WTC11 (cell line): ENCODE measurements at regions not wholly inside any gene's neighbourhood (a gene's known extent, or its start where the extent isn't known, plus 50 kb on each side); places are given as distances from the start of the nearest gene placed in this dataset.

Experiments
- ATAC-seq: fragments of 200-7000 bp; cut with Tn5 transposase; 2 replicates; pipeline ENCODE4 v1.10.0; 2021; ENCODE audit warnings: mild to moderate bottlenecking, moderate library complexity
- CTCF ChIA-PET: fragments of 300-600 bp; sonication (Branson Sonifier 250); formaldehyde crosslinking; loops from one replicate; lab custom pipeline; 2021; ENCODE audit warnings: antibody characterized with exemption; lab: Charles Lee
- POLR2A ChIA-PET: fragments of 350-600 bp; sonication (Branson Sonifier 250); formaldehyde crosslinking; loops from one replicate; lab custom pipeline; 2021; ENCODE audit warnings: antibody characterized with exemption; lab: Charles Lee
- DNase-seq: peaks from one replicate; pipeline ENCODE4 v3.0.0; 2021; ENCODE audit warnings: low spot score
- H3K27ac Mint-ChIP-seq: 2 replicates; pipeline ENCODE4 v1.8.0; 2021; ENCODE audit warnings: mixed read lengths
- H3K27me3 Mint-ChIP-seq: 2 replicates; pipeline ENCODE4 v1.8.0; 2021; ENCODE audit warnings: low read depth, mild to moderate bottlenecking, moderate library complexity, mixed read lengths
- H3K36me3 Mint-ChIP-seq: 2 replicates; pipeline ENCODE4 v1.8.0; 2021; ENCODE audit warnings: mixed read lengths
- H3K4me1 Mint-ChIP-seq: 2 replicates; pipeline ENCODE4 v1.8.0; 2022; ENCODE audit warnings: mixed read lengths
- H3K4me3 Mint-ChIP-seq: 2 replicates; pipeline ENCODE4 v1.8.0; 2021; ENCODE audit warnings: mild to moderate bottlenecking, moderate library complexity, mixed read lengths
- H3K9me3 Mint-ChIP-seq: 2 replicates; pipeline ENCODE4 v1.8.0; 2021; ENCODE audit warnings: mixed read lengths
- CBFB ChIP-seq: sonication (generic); formaldehyde crosslinking; IDR thresholded peaks from 2 replicates; pipeline ENCODE4 v1.8.1; 2022; ENCODE audit warnings: mild to moderate bottlenecking, low read depth, missing genetic modification reagents
- CREB1 ChIP-seq: sonication (generic); formaldehyde crosslinking; IDR thresholded peaks from 2 replicates; pipeline ENCODE4 v1.8.0; 2023; ENCODE audit warnings: mild to moderate bottlenecking, missing genetic modification reagents
- EMX1 ChIP-seq: fragments of 250-450 bp; sonication (Bioruptor Pico); IDR thresholded peaks from 2 replicates; pipeline ENCODE4 v1.8.0; 2021; ENCODE audit warnings: mild to moderate bottlenecking
- ESRRA ChIP-seq: sonication (generic); formaldehyde crosslinking; IDR thresholded peaks from 2 replicates; pipeline ENCODE4 v1.8.1; 2022; ENCODE audit warnings: mild to moderate bottlenecking, missing genetic modification reagents, borderline replicate concordance
- FOXJ3 ChIP-seq: sonication (generic); formaldehyde crosslinking; IDR thresholded peaks from 2 replicates; pipeline ENCODE4 v1.9.0; 2021; ENCODE audit warnings: missing genetic modification reagents, mild to moderate bottlenecking, borderline replicate concordance
- FOXK1 ChIP-seq: sonication (generic); formaldehyde crosslinking; IDR thresholded peaks from 2 replicates; pipeline ENCODE4 v1.8.0; 2022; ENCODE audit warnings: mild to moderate bottlenecking, moderate library complexity, missing genetic modification reagents
- GRHL2 ChIP-seq: fragments of 250-450 bp; sonication (Bioruptor Pico); IDR thresholded peaks from 2 replicates; pipeline ENCODE4 v1.8.0; 2022; ENCODE audit warnings: mild to moderate bottlenecking, moderate library complexity; ENCODE audit not compliant: insufficient replicate concordance, severe bottlenecking
- JAZF1 ChIP-seq: fragments of 250-450 bp; sonication (Bioruptor Pico); IDR thresholded peaks from 2 replicates; pipeline ENCODE4 v1.9.0; 2021; ENCODE audit warnings: moderate library complexity, mild to moderate bottlenecking, inconsistent platforms
- MXD4 ChIP-seq: fragments of 250-450 bp; sonication (Bioruptor Pico); IDR thresholded peaks from 2 replicates; pipeline ENCODE4 v1.8.0; 2021; ENCODE audit warnings: mild to moderate bottlenecking, moderate library complexity, borderline replicate concordance
- NFE2L1 ChIP-seq: sonication (generic); formaldehyde crosslinking; IDR thresholded peaks from 2 replicates; pipeline ENCODE4 v1.8.1; 2023; ENCODE audit warnings: missing genetic modification reagents
- NR2C2 ChIP-seq: sonication (generic); formaldehyde crosslinking; IDR thresholded peaks from 2 replicates; pipeline ENCODE4 v1.8.0; 2022; ENCODE audit warnings: mild to moderate bottlenecking, missing genetic modification reagents
- NR3C1 ChIP-seq: sonication (generic); formaldehyde crosslinking; conservative IDR thresholded peaks from 2 replicates; pipeline ENCODE4 v1.8.1; 2023; ENCODE audit warnings: low read depth, mild to moderate bottlenecking, missing genetic modification reagents
- RELA ChIP-seq: sonication (generic); formaldehyde crosslinking; IDR thresholded peaks from 2 replicates; pipeline ENCODE4 v1.8.1; 2022; ENCODE audit warnings: missing genetic modification reagents, mild to moderate bottlenecking, borderline replicate concordance
- TCF7 ChIP-seq: sonication (generic); formaldehyde crosslinking; IDR thresholded peaks from 2 replicates; pipeline ENCODE4 v1.8.0; 2022; ENCODE audit warnings: mild to moderate bottlenecking, low read depth, missing genetic modification reagents, moderate library complexity
- TEAD1 ChIP-seq: sonication (generic); formaldehyde crosslinking; IDR thresholded peaks from 2 replicates; pipeline ENCODE4 v1.8.0; 2022; ENCODE audit warnings: mild to moderate bottlenecking, missing genetic modification reagents
- TEAD4 ChIP-seq: sonication (generic); formaldehyde crosslinking; IDR thresholded peaks from 2 replicates; pipeline ENCODE4 v1.8.0; 2022; ENCODE audit warnings: mild to moderate bottlenecking, missing genetic modification reagents
- TP53 ChIP-seq: sonication (generic); formaldehyde crosslinking; IDR thresholded peaks from 2 replicates; pipeline ENCODE4 v1.8.1; 2023; ENCODE audit warnings: mild to moderate bottlenecking, missing genetic modification reagents
- ZNF121 ChIP-seq: sonication (generic); formaldehyde crosslinking; IDR thresholded peaks from 2 replicates; pipeline ENCODE4 v1.8.0; 2023; ENCODE audit warnings: missing genetic modification reagents
- ZNF219 ChIP-seq: sonication (generic); formaldehyde crosslinking; IDR thresholded peaks from 2 replicates; pipeline ENCODE4 v1.8.0; 2023; ENCODE audit warnings: missing genetic modification reagents, mild to moderate bottlenecking, borderline replicate concordance
- ZNF263 ChIP-seq: sonication (generic); formaldehyde crosslinking; IDR thresholded peaks from 2 replicates; pipeline ENCODE4 v1.8.1; 2022; ENCODE audit warnings: low read depth, mild to moderate bottlenecking, moderate library complexity, missing genetic modification reagents
- ZNF423 ChIP-seq: fragments of 250-450 bp; sonication (Bioruptor Pico); IDR thresholded peaks from 2 replicates; pipeline ENCODE4 v2.1.2; 2022; ENCODE audit warnings: mild to moderate bottlenecking, moderate library complexity
- TF ChIP-seq, protein P1 (sequence below): fragments of 250-450 bp; sonication (Bioruptor Pico); IDR thresholded peaks from 2 replicates; pipeline ENCODE4 v2.1.2; 2022; ENCODE audit warnings: mild to moderate bottlenecking, moderate library complexity
- TF ChIP-seq, protein P2 (sequence below): fragments of 250-450 bp; sonication (Bioruptor Pico); IDR thresholded peaks from 2 replicates; pipeline ENCODE4 v1.9.0; 2021; ENCODE audit warnings: moderate library complexity, mild to moderate bottlenecking, inconsistent platforms, borderline replicate concordance
- TF ChIP-seq, protein P3 (sequence below): sonication (generic); formaldehyde crosslinking; IDR thresholded peaks from 2 replicates; pipeline ENCODE4 v1.8.1; 2022; ENCODE audit warnings: mild to moderate bottlenecking, moderate library complexity, missing genetic modification reagents
- TF ChIP-seq, protein P4 (sequence below): sonication (generic); formaldehyde crosslinking; IDR thresholded peaks from 2 replicates; pipeline ENCODE4 v1.8.0; 2022; ENCODE audit warnings: mild to moderate bottlenecking, missing genetic modification reagents
- TF ChIP-seq, protein P5 (sequence below): sonication (generic); formaldehyde crosslinking; IDR thresholded peaks from 2 replicates; pipeline ENCODE4 v1.8.1; 2022; ENCODE audit warnings: mild to moderate bottlenecking, missing genetic modification reagents, moderate library complexity, borderline replicate concordance
- TF ChIP-seq, protein P6 (sequence below): sonication (generic); formaldehyde crosslinking; IDR thresholded peaks from 2 replicates; pipeline ENCODE4 v1.8.1; 2023; ENCODE audit warnings: mild to moderate bottlenecking, moderate library complexity, missing genetic modification reagents
- TF ChIP-seq, protein P7 (sequence below): fragments of 250-450 bp; sonication (Bioruptor Pico); IDR thresholded peaks from 2 replicates; pipeline ENCODE4 v1.9.0; 2021; ENCODE audit warnings: mild to moderate bottlenecking
- TF ChIP-seq, protein P8 (sequence below): sonication (generic); formaldehyde crosslinking; IDR thresholded peaks from 2 replicates; pipeline ENCODE4 v1.8.1; 2023; ENCODE audit warnings: mild to moderate bottlenecking, missing genetic modification reagents, moderate library complexity

DNA sequence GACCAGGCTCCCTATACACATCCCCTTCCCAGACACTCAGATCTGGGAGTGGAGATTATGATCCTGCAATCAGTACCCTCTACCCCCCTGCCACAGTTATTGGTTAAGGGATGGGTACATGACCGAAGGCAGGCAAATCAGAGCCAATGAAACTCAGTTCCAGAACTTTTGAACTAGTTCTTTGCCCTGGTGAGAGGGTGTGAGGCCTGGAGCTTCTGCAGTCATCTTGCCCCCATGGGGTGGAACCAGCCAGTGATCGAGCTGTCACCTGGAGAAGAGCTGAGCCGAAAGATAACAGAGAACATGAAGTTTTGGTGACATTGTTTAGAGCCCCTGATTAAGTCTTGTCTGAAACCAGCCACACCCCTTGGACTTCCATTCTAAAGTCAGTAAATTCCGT is 88.2 kb upstream of the DUSP5 start:
- no peaks in the 10 kb centered on the region for H3K36me3 Mint-ChIP-seq
- POLR2A ChIA-PET = no interaction called here
- H3K4me1 Mint-ChIP-seq = peaks cover 29% of the 10 kb centered on the region
- no peak overlapping the region for H3K4me3 Mint-ChIP-seq
- TF ChIP-seq, protein P1, sequence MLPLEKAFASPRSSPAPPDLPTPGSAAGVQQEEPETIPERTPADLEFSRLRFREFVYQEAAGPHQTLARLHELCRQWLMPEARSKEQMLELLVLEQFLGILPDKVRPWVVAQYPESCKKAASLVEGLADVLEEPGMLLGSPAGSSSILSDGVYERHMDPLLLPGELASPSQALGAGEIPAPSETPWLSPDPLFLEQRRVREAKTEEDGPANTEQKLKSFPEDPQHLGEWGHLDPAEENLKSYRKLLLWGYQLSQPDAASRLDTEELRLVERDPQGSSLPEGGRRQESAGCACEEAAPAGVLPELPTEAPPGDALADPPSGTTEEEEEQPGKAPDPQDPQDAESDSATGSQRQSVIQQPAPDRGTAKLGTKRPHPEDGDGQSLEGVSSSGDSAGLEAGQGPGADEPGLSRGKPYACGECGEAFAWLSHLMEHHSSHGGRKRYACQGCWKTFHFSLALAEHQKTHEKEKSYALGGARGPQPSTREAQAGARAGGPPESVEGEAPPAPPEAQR (CRISPR knock-in tag) = no peak
- TF ChIP-seq, protein P2, sequence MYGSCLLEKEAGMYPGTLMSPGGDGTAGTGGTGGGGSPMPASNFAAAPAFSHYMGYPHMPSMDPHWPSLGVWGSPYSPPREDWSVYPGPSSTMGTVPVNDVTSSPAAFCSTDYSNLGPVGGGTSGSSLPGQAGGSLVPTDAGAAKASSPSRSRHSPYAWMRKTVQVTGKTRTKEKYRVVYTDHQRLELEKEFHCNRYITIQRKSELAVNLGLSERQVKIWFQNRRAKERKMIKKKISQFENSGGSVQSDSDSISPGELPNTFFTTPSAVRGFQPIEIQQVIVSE (CRISPR knock-in tag) = no peak
- TF ChIP-seq GRHL2 (CRISPR knock-in tag) (no peak), EMX1 (CRISPR knock-in tag) (no peak), ZNF263 (no peak), NR2C2 (CRISPR knock-in tag) (no peak), RELA (no peak), CREB1 (CRISPR knock-in tag) (no peak), ZNF219 (no peak), MXD4 (CRISPR knock-in tag) (no peak), JAZF1 (CRISPR knock-in tag) (no peak), NFE2L1 (CRISPR knock-in tag) (no peak)
- TF ChIP-seq, protein P3, sequence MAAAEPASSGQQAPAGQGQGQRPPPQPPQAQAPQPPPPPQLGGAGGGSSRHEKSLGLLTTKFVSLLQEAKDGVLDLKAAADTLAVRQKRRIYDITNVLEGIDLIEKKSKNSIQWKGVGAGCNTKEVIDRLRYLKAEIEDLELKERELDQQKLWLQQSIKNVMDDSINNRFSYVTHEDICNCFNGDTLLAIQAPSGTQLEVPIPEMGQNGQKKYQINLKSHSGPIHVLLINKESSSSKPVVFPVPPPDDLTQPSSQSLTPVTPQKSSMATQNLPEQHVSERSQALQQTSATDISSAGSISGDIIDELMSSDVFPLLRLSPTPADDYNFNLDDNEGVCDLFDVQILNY = no peak
- TF ChIP-seq, protein P4, sequence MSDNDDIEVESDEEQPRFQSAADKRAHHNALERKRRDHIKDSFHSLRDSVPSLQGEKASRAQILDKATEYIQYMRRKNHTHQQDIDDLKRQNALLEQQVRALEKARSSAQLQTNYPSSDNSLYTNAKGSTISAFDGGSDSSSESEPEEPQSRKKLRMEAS (CRISPR knock-in tag) = no peak
- TF ChIP-seq, protein P5, sequence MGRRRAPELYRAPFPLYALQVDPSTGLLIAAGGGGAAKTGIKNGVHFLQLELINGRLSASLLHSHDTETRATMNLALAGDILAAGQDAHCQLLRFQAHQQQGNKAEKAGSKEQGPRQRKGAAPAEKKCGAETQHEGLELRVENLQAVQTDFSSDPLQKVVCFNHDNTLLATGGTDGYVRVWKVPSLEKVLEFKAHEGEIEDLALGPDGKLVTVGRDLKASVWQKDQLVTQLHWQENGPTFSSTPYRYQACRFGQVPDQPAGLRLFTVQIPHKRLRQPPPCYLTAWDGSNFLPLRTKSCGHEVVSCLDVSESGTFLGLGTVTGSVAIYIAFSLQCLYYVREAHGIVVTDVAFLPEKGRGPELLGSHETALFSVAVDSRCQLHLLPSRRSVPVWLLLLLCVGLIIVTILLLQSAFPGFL (CRISPR knock-in tag) = no peak
- TF ChIP-seq, protein P6, sequence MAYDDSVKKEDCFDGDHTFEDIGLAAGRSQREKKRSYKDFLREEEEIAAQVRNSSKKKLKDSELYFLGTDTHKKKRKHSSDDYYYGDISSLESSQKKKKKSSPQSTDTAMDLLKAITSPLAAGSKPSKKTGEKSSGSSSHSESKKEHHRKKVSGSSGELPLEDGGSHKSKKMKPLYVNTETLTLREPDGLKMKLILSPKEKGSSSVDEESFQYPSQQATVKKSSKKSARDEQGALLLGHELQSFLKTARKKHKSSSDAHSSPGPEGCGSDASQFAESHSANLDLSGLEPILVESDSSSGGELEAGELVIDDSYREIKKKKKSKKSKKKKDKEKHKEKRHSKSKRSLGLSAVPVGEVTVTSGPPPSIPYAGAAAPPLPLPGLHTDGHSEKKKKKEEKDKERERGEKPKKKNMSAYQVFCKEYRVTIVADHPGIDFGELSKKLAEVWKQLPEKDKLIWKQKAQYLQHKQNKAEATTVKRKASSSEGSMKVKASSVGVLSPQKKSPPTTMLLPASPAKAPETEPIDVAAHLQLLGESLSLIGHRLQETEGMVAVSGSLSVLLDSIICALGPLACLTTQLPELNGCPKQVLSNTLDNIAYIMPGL = no peak
- CTCF ChIA-PET = interaction anchor here (0.6 kb wide), 1 partner anchor 40 kb away, joined by 3 read pairs; no protein-coding TSS in a partner anchor
- ATAC-seq (no peak), DNase-seq (no peak)
- H3K9me3 Mint-ChIP-seq = no peaks in the 10 kb centered on the region
- no peak overlapping the region for H3K27ac Mint-ChIP-seq
- H3K27me3 Mint-ChIP-seq = 0 out of 2 replicates have a peak, but pooled peaks cover 2% of the 10 kb centered on the region

DNA sequence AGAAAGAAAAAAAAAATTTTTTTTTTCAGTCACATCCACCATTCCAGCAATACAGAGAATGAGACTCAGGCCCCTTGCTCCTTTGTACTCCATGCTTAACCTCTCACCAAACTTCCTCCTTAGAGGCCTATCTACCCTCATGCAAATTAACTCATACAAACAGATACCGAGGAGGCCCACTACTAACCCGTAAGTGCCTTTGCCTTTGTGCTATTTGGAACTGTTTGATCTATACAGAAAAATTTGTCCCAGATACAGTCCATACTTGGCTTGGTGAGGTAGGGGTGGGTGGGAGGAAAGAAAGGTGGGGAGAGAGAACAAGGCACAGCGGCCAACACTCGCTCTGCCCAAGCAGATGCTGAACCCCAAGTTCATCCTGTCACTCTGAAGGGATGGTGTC is 87.8 kb upstream of the DUSP5 start:
- POLR2A ChIA-PET = no interaction called here
- TF ChIP-seq MXD4 (CRISPR knock-in tag) (no peak), TEAD1 (CRISPR knock-in tag) (no peak), FOXJ3 (CRISPR knock-in tag) (no peak), ESRRA (CRISPR knock-in tag) (no peak), ZNF121 (CRISPR knock-in tag) (no peak), FOXK1 (CRISPR knock-in tag) (no peak), TCF7 (CRISPR knock-in tag) (no peak), TP53 (CRISPR knock-in tag) (no peak), TEAD4 (CRISPR knock-in tag) (no peak), ZNF423 (CRISPR knock-in tag) (no peak), CBFB (CRISPR knock-in tag) (no peak), NR3C1 (no peak)
- TF ChIP-seq, protein P7, sequence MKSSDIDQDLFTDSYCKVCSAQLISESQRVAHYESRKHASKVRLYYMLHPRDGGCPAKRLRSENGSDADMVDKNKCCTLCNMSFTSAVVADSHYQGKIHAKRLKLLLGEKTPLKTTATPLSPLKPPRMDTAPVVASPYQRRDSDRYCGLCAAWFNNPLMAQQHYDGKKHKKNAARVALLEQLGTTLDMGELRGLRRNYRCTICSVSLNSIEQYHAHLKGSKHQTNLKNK (CRISPR knock-in tag) = no peak
- TF ChIP-seq, protein P2 (CRISPR knock-in tag) = no peak
- TF ChIP-seq, protein P8, sequence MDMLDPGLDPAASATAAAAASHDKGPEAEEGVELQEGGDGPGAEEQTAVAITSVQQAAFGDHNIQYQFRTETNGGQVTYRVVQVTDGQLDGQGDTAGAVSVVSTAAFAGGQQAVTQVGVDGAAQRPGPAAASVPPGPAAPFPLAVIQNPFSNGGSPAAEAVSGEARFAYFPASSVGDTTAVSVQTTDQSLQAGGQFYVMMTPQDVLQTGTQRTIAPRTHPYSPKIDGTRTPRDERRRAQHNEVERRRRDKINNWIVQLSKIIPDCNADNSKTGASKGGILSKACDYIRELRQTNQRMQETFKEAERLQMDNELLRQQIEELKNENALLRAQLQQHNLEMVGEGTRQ (CRISPR knock-in tag) = no peak
- TF ChIP-seq, protein P4 (CRISPR knock-in tag) = no peak

More for the DNA sequence above, 87.8 kb upstream of the DUSP5 start:
- no peak overlapping the region for H3K27ac Mint-ChIP-seq
- DNase-seq (no peak), ATAC-seq (no peak)
- no peaks in the 10 kb centered on the region for H3K36me3 Mint-ChIP-seq
- CTCF ChIA-PET = no interaction called here
- H3K27me3 Mint-ChIP-seq = 0 out of 2 replicates have a peak, but pooled peaks cover 2% of the 10 kb centered on the region
- H3K4me1 Mint-ChIP-seq = peaks cover 26% of the 10 kb centered on the region
- no peaks in the 10 kb centered on the region for H3K9me3 Mint-ChIP-seq
- H3K4me3 Mint-ChIP-seq = no peak overlapping the region
